ENCODE measurements at regions not wholly inside any gene's neighbourhood (a gene's known extent, or its start where the extent isn't known, plus 50 kb on each side); places are given as distances from the start of the nearest gene placed in this dataset.

DNA sequence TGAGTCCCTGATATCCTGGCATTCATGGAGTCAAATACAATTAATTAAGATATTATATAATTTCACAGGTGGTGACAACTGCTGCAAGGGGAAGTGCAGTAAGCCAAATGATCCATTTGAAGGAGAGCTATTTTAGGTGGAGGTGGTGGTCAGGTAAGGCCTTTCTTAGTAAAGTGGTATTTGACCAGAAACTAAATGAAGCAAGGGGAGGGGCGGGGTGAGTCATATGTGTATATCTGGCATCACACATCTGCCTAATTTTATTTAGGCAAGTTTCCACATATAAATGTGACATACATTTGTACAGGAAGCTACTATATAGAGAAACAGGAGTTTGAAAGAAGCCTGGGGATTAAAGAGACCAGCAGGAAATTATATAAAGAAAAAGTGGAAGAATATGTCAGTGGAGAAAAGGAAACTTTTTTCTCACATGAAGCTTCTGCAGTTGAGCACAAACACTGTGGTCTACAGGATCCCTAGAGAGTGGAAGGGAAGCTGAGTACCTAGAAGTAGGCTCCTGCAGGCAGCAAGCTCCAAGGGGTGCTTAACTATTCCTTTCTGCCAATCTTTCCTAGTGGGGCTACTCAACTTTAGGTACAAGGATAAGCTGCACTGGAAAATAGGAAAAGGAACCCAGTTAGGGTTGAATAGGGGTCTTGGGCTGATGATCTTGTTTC, 99.6 kb downstream of the OGFRL1 start:
- no peaks in the 10 kb centered on the region for H3K36me3 Mint-ChIP-seq (ENCODE audit: low read depth)
- no peak overlapping the region for H3K27ac Mint-ChIP-seq
- no peaks in the 10 kb centered on the region for H3K4me1 Mint-ChIP-seq (ENCODE audit: low read depth)
- no peak overlapping the region for H3K4me3 Mint-ChIP-seq
- intact Hi-C loops (cut with micrococcal nuclease): no loop called here
- no peaks in the 10 kb centered on the region for H3K9me3 Mint-ChIP-seq
- H3K27me3 Mint-ChIP-seq: peaks cover 7% of the 10 kb centered on the region

DNA sequence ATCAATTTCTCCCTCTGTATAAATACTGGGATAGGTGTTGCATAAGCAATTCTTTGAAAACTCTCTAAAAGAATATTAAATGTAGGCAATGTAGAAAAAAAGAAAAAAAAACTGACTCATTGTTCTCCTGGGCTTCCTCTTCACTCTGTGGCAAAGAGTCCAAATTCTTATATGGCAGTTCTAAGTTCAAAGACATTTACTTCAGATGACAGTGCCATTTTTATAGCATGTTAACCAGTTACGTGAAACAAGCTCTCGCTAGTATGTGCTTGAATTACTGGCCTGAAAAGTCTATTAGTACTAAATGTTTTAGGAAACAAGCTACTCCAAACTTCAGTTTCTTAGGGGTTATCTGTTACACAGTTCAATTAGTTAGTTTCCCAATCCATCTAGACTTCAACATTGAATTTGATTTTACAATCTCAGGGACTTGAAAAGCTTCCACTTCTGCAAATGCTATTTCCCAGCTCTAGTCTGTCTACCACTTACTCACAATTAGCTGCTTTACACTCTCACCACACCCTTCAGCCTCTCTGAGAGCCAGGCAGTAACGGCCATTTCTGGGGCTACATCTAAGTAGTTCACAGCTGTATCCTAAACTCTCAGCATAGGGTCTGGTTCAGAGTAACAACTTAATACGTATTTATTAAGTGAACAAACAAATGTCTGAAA, 100.4 kb downstream of the OGFRL1 start:
- H3K4me1 Mint-ChIP-seq (ENCODE audit: low read depth): no peaks in the 10 kb centered on the region
- H3K27me3 Mint-ChIP-seq: peaks cover 7% of the 10 kb centered on the region
- intact Hi-C loops (cut with micrococcal nuclease): no loop called here
- H3K27ac Mint-ChIP-seq: no peak overlapping the region
- H3K4me3 Mint-ChIP-seq: no peak overlapping the region
- no peaks in the 10 kb centered on the region for H3K9me3 Mint-ChIP-seq
- no peaks in the 10 kb centered on the region for H3K36me3 Mint-ChIP-seq (ENCODE audit: low read depth)

DNA sequence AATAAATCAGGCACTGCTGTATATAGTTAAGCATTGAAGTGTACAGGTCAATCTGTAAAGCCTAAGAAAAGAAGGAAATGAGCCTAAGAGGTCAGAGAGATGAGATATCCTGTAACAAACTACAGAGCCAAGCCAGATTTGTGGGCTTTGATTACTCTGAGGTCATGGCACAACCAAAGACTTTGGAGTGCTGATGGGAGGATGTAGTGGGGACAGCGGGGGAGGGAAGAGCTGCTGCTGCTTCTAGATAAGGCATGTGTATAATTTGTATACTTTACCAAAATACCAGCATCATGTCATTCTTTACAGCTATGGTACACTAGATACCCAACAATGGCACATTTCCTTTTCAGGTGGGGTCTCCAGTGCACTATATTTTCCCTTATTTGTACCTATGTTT, 102.5 kb downstream of the OGFRL1 start:
- Mint-ChIP-seq H3K27me3 (peaks cover 7% of the 10 kb centered on the region), H3K9me3 (no peaks in the 10 kb centered on the region), H3K27ac (no peak overlapping the region), H3K36me3 (ENCODE audit: low read depth) (no peaks in the 10 kb centered on the region), H3K4me3 (no peak overlapping the region), H3K4me1 (ENCODE audit: low read depth) (no peaks in the 10 kb centered on the region)
- intact Hi-C loops (cut with micrococcal nuclease): no loop called here

DNA sequence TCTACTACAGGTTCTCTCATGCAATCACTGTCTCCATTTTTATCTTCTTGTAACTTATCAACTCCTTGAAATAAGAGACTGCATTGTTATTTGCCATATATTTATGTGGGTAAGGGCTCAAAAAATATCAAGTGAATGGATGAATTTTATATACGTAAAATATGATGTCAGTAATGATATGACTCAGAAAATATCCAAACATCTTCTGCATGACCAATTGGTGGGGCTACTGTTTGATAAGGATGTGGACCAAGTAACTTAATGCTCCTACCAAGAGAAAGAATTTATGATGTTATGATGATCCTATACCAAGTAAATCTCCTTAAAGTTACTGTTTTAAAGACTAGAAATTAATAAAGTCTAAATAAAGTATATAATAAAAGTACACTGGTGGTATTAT, 103.7 kb downstream of the OGFRL1 start:
- Mint-ChIP-seq H3K4me1 (ENCODE audit: low read depth) (no peaks in the 10 kb centered on the region), H3K36me3 (ENCODE audit: low read depth) (no peaks in the 10 kb centered on the region)

DNA sequence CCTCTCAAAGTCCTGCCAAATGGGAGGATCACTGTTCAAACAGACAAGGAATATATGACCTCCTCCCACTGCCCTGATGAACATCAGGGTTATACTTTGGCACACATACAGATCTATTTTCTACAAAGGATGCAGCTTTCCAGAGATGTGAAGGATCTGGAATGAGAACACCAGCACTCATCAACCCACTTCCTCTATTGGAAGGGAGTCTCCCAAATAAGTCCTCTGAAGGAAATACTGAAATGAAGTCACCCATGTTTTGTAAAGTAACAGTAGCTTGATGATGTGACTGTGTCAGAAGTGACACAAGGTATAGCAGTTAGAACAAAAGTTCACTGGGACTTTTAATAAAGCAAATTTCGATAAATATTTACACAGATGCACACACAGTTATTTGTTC, 104.9 kb downstream of the OGFRL1 start:
- Mint-ChIP-seq H3K27ac (no peak overlapping the region), H3K4me1 (ENCODE audit: low read depth) (no peaks in the 10 kb centered on the region), H3K9me3 (no peaks in the 10 kb centered on the region), H3K36me3 (ENCODE audit: low read depth) (no peaks in the 10 kb centered on the region), H3K4me3 (no peak overlapping the region), H3K27me3 (peaks cover 7% of the 10 kb centered on the region)
- intact Hi-C loops (cut with micrococcal nuclease): no loop called here

More for the DNA sequence above, 103.7 kb downstream of the OGFRL1 start:
- Mint-ChIP-seq H3K9me3 (no peaks in the 10 kb centered on the region), H3K27me3 (peaks cover 7% of the 10 kb centered on the region), H3K27ac (no peak overlapping the region), H3K4me3 (no peak overlapping the region)
- intact Hi-C loops (cut with micrococcal nuclease): no loop called here

DNA sequence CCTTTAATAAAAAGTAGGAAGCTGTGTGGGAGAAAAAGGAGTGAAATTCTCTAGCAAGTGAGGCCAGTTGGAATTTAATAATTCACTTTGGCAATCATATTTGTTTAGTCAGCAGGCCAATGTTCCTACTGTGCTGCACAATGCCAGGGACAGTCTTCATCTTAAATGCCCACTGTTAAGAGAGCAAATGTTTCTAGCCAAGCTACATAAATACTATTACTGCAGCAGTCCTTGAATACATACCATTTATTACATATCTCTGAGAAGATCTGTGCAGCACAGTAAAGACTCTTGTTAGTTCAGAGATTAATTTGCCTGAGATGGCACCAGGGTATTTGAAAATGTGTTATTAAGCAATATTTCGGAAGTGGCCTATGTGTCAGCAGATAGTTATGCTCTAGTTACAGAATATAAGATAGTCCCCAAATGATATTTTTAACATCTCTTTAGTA, 105.4 kb downstream of the OGFRL1 start:
- H3K4me1 Mint-ChIP-seq (ENCODE audit: low read depth): no peaks in the 10 kb centered on the region
- H3K27me3 Mint-ChIP-seq: peaks cover 7% of the 10 kb centered on the region
- no peak overlapping the region for H3K27ac Mint-ChIP-seq
- intact Hi-C loops (cut with micrococcal nuclease): no loop called here
- no peaks in the 10 kb centered on the region for H3K36me3 Mint-ChIP-seq (ENCODE audit: low read depth)
- H3K4me3 Mint-ChIP-seq: no peak overlapping the region
- H3K9me3 Mint-ChIP-seq: no peaks in the 10 kb centered on the region

DNA sequence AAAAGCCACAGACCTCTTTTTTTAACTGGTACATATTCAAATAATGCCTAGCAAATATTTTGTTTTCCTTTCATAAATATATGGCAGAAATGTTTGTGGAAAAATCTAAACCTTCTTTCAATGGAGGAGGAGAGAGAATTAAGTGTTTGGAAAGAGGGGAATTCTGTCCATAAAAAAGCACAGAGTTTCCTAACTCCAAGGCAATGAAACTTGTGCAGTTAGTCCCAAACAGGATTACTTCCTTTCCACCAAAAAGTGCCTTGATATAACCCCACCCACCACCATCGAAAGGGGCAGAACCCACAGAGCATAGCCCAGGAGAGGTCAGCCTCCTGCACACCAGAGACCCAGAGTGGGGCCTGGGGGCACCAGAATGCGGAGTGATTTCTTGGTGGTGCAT, 106.3 kb downstream of the OGFRL1 start:
- Mint-ChIP-seq H3K27me3 (peaks cover 5% of the 10 kb centered on the region), H3K4me1 (ENCODE audit: low read depth) (no peaks in the 10 kb centered on the region), H3K4me3 (no peak overlapping the region), H3K27ac (no peak overlapping the region), H3K36me3 (ENCODE audit: low read depth) (no peaks in the 10 kb centered on the region), H3K9me3 (no peaks in the 10 kb centered on the region)
- intact Hi-C loops (cut with micrococcal nuclease): no loop called here

DNA sequence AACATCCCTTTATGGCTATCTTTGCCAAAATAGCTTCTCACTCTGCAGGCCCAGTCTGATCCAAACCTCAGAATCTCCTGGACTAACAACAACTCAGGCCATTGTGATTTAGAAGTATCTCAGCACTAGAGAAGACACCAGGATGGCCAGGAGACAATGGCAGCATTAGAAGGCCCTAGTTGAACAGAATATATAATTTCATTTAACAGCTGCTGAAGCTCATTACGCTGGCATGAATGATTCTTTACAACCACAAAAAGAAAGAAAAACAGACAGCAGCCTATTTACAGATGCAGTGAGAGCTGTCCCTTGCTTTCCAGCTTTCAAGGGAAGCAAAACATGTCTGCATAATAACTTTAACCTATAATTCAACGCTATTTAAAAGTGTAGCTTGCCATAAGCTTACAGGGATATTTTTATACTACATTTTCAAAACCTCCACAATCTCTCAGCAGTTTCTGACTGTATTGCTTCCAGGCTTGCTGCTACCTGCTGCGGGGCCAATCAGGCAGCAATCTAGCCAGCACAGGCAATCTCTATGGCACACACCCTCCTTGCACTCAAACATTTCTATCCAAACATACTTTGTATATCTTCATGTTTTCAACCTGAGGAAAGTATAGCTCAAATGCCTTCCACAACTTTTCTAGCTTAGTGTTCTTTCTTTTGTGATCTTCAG, 107.3 kb downstream of the OGFRL1 start:
- Mint-ChIP-seq H3K36me3 (ENCODE audit: low read depth) (no peaks in the 10 kb centered on the region), H3K4me3 (no peak overlapping the region), H3K9me3 (no peaks in the 10 kb centered on the region), H3K27ac (no peak overlapping the region), H3K27me3 (peaks cover 5% of the 10 kb centered on the region), H3K4me1 (ENCODE audit: low read depth) (no peaks in the 10 kb centered on the region)
- intact Hi-C loops (cut with micrococcal nuclease): no loop called here

DNA sequence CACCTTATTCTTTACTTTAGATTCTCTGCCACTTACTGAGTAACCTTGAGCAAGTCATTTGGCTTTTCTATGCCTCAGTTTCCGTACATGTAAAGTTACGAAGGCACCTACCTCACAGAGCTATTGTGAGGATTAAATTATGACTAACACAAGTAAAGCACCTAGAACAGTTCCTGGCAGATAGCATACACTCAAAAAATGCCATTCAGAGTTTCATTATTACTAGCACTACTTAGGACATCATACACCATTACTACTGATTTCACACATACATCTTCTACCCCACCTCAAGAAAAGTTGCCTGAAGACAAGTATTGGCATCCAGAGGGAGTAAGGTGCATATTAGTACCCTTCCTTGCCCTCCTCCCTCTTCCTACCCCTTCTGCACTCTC, 107.8 kb downstream of the OGFRL1 start:
- no peak overlapping the region for H3K27ac Mint-ChIP-seq
- no peak overlapping the region for H3K4me3 Mint-ChIP-seq
- H3K36me3 Mint-ChIP-seq (ENCODE audit: low read depth): no peaks in the 10 kb centered on the region
- peaks cover 5% of the 10 kb centered on the region for H3K27me3 Mint-ChIP-seq
- H3K4me1 Mint-ChIP-seq (ENCODE audit: low read depth): no peaks in the 10 kb centered on the region
- H3K9me3 Mint-ChIP-seq: no peaks in the 10 kb centered on the region
- intact Hi-C loops (cut with micrococcal nuclease): no loop called here

DNA sequence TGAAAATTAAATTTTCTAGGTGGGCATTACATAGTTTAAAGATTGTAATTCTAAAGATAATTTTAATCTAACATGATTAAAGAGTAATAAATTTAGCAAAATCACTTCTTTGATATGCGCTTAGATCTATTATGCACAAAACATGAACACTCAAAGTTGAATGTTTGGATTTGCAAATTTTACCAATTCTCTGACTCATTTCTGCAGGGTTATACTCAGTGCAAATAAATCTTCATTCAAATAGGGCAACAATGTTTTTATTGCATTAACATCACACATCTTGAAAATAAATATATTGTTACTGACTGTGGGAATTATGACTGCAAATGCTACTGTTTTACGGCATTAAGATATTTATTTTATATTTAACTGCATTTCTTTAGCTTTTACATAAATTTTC, 110.7 kb downstream of the OGFRL1 start:
- Mint-ChIP-seq H3K27ac (no peak overlapping the region), H3K4me1 (ENCODE audit: low read depth) (no peaks in the 10 kb centered on the region), H3K36me3 (ENCODE audit: low read depth) (no peaks in the 10 kb centered on the region), H3K27me3 (peaks cover 1% of the 10 kb centered on the region), H3K9me3 (no peaks in the 10 kb centered on the region), H3K4me3 (no peak overlapping the region)
- intact Hi-C loops (cut with micrococcal nuclease): no loop called here

DNA sequence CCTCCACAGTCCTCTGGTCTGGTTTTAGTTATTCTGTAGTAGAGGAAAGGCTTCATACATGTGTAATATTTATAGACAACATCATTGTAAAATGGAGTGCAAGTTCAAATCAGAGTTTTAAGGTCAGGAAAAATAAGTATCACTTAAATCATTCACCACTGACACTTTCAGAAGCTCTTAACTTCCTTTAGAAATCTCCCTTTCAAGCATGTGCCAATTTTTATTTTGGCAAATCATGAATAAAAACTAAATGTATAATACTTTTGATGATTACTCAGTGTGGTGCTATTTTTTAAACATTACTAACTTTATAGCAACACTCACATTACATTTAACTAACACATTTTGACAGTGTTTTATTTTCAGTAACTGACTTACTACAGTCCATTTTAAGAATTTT, 112.2 kb downstream of the OGFRL1 start:
- no peak overlapping the region for H3K27ac Mint-ChIP-seq

DNA sequence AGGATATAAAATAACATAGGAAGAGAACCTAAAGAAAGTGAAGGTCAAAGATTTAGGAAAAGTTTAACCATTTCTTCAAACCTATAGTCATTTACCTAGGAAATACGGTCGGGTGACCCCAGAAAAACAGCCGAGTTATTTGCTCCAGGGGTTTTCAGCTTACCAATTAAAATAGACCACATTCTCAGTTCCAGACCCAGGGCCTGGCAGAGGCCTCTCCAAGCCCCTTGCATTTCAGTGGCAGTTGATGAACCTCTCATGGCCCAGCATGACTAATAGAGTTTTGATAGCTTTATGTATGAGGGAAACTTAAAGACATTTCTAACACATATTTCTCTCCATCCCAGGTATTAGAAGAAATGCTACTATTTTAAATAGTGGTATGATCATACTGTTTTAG, 113.5 kb downstream of the OGFRL1 start:
- H3K36me3 Mint-ChIP-seq (ENCODE audit: low read depth): no peaks in the 10 kb centered on the region
- no peaks in the 10 kb centered on the region for H3K4me1 Mint-ChIP-seq (ENCODE audit: low read depth)
- no peak overlapping the region for H3K4me3 Mint-ChIP-seq
- H3K9me3 Mint-ChIP-seq: no peaks in the 10 kb centered on the region
- peaks cover 5% of the 10 kb centered on the region for H3K27me3 Mint-ChIP-seq
- H3K27ac Mint-ChIP-seq: no peak overlapping the region
- intact Hi-C loops (cut with micrococcal nuclease): no loop called here

More for the DNA sequence above, 112.2 kb downstream of the OGFRL1 start:
- no peak overlapping the region for H3K4me3 Mint-ChIP-seq
- intact Hi-C loops (cut with micrococcal nuclease): no loop called here
- no peaks in the 10 kb centered on the region for H3K9me3 Mint-ChIP-seq
- no peaks in the 10 kb centered on the region for H3K4me1 Mint-ChIP-seq (ENCODE audit: low read depth)
- no peaks in the 10 kb centered on the region for H3K36me3 Mint-ChIP-seq (ENCODE audit: low read depth)
- peaks cover 1% of the 10 kb centered on the region for H3K27me3 Mint-ChIP-seq

DNA sequence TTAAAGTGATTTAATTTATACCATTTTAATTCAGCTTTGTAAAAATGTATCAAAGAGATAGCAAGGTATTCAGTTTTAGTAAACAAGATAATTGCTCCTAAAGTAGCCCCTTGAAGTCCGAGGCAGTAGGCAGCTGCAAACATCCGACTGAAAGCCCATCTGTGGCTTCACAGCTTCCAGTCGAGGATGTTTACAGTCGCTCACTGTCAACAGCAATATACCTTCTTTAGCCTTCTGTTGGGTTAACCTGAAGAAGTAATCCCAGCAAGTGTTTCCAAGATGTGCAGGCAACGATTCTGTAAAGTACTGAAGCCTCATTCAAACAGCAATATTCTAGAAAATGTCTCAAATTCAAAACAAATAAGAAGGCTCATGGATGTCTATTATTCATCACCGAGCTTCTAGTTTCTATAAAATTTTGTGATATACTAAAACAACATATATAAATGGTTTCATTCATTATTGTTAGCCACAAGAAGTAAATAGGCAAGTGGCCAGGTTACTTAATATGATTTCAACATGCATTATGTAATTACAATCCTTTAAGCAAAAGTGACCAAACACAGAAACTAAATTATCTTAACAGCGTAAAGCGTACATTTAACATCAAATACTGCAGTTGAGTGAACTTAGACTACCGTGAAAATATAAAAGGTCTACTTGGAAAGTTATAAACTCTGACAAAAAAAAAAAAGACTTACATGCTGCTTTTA, 115.0 kb downstream of the OGFRL1 start:
- no peaks in the 10 kb centered on the region for H3K9me3 Mint-ChIP-seq
- intact Hi-C loops (cut with micrococcal nuclease): no loop called here
- no peaks in the 10 kb centered on the region for H3K4me1 Mint-ChIP-seq (ENCODE audit: low read depth)
- no peak overlapping the region for H3K4me3 Mint-ChIP-seq
- H3K36me3 Mint-ChIP-seq (ENCODE audit: low read depth): no peaks in the 10 kb centered on the region
- no peak overlapping the region for H3K27ac Mint-ChIP-seq
- H3K27me3 Mint-ChIP-seq: peaks cover 9% of the 10 kb centered on the region
